SK-N-SH (cell line): ENCODE measurements at regions not wholly inside any gene's neighbourhood (a gene's known extent, or its start where the extent isn't known, plus 50 kb on each side); places are given as distances from the start of the nearest gene placed in this dataset.

Source experiments
- CTCF ChIA-PET: fragments of 300-600, 350-600 bp; formaldehyde crosslinking; extraction: SDS; loops from one replicate; lab custom pipeline; 2021; lab: Yijun Ruan, JAX
- POLR2A ChIA-PET: fragments of 350-600 bp; sonication (Branson Sonifier 250); formaldehyde crosslinking; extraction: SDS; loops from one replicate; lab custom pipeline; 2020; ENCODE audit warnings: antibody characterized with exemption, inconsistent platforms; lab: Yijun Ruan, JAX
- DNase-seq: peaks from one replicate; pipeline ENCODE4 v3.0.0; 2012
- H2AFZ ChIP-seq: fragments of 200-600 bp; sonication (generic); 2 replicates; pipeline ENCODE4 v1.8.1; 2016; ENCODE audit warnings: antibody characterized with exemption, mild to moderate bottlenecking, low read depth
- H3F3A ChIP-seq: fragments of 200-600 bp; sonication (generic); replicated peaks from 2 replicates; pipeline ENCODE3; 2016; ENCODE audit warnings: antibody characterized with exemption, mild to moderate bottlenecking; ENCODE audit not compliant: insufficient read depth
- H3K27ac ChIP-seq, 2 experiments: fragments of 200-500 bp in 1 of 2; fragments of 200-600 bp in 1 of 2; sonication (Bioruptor generic) in 1 of 2; sonication (generic), shearing (Covaris generic) in 1 of 2; 2 replicates each; pipeline versions ENCODE4 v1.5.1 to v1.6.1; 2014 to 2016; ENCODE audit warnings: low read depth in 2 of 2, inconsistent platforms in 1 of 2, low read length in 1 of 2, mild to moderate bottlenecking in 1 of 2, mixed read lengths in 1 of 2
- H3K27me3 ChIP-seq: fragments of 200-600 bp; sonication (generic), shearing (Covaris generic); 2 replicates; pipeline ENCODE4 v1.6.1; 2016; ENCODE audit warnings: mixed run types; ENCODE audit not compliant: insufficient read depth
- H3K36me3 ChIP-seq, 2 experiments: fragments of 200-500 bp in 1 of 2; fragments of 200-600 bp in 1 of 2; sonication (Bioruptor generic) in 1 of 2; sonication (generic) in 1 of 2; replicated peaks in 1 of 2; 2 replicates each; pipeline versions ENCODE3 to v1.5.1; 2014 to 2016; ENCODE audit warnings: low read length in 1 of 2, mild to moderate bottlenecking in 1 of 2; ENCODE audit not compliant: insufficient read depth in 2 of 2, control insufficient read depth in 1 of 2
- H3K4me1 ChIP-seq, 2 experiments: fragments of 200-500 bp in 1 of 2; fragments of 200-600 bp in 1 of 2; sonication (Bioruptor generic) in 1 of 2; sonication (generic), shearing (Covaris generic) in 1 of 2; 2 replicates each; pipeline versions ENCODE4 v1.5.1 to v1.6.1; 2014 to 2016; ENCODE audit warnings: low read depth in 1 of 2, low read length in 1 of 2, mixed run types in 1 of 2; ENCODE audit not compliant: insufficient read depth in 2 of 2, control insufficient read depth in 1 of 2
- H3K4me2 ChIP-seq: fragments of 200-600 bp; sonication (generic), shearing (Covaris generic); 2 replicates; pipeline ENCODE4 v1.6.1; 2017; ENCODE audit warnings: mixed run types
- H3K4me3 ChIP-seq, 2 experiments: fragments of 200-500 bp in 1 of 2; fragments of 200-600 bp in 1 of 2; sonication (Bioruptor generic) in 1 of 2; sonication (generic), shearing (Covaris generic) in 1 of 2; 2 replicates each; pipeline versions ENCODE4 v1.5.1 to v1.8.1; 2014 to 2016; ENCODE audit warnings: low read depth in 2 of 2, inconsistent platforms in 1 of 2, low read length in 1 of 2, mild to moderate bottlenecking in 1 of 2, mixed read lengths in 1 of 2, moderate library complexity in 1 of 2
- H3K79me2 ChIP-seq: fragments of 200-600 bp; sonication (generic); 2 replicates; pipeline ENCODE4 v1.8.1; 2017; ENCODE audit warnings: mild to moderate bottlenecking; ENCODE audit not compliant: insufficient read depth
- H3K9ac ChIP-seq: fragments of 200-600 bp; sonication (generic); 2 replicates; pipeline ENCODE4 v1.6.1; 2017; ENCODE audit warnings: mixed run types
- H3K9me2 ChIP-seq: fragments of 200-600 bp; sonication (generic); 2 replicates; pipeline ENCODE4 v1.6.1; 2017; ENCODE audit warnings: mixed run types
- H3K9me3 ChIP-seq: fragments of 200-600 bp; sonication (generic); 2 replicates; pipeline ENCODE4 v1.6.1; 2017; ENCODE audit warnings: mixed run types, mild to moderate bottlenecking, moderate library complexity
- H4K20me1 ChIP-seq: fragments of 200-600 bp; sonication (generic); 2 replicates; pipeline ENCODE4 v1.6.1; 2017; ENCODE audit warnings: mild to moderate bottlenecking, mixed run types; ENCODE audit not compliant: insufficient read depth
- CTCF ChIP-seq: fragments of 200-600 bp; sonication (generic); IDR thresholded peaks from 2 replicates; pipeline ENCODE4 v1.6.1; 2017; ENCODE audit warnings: antibody characterized with exemption, mild to moderate bottlenecking, moderate library complexity
- ELF1 ChIP-seq: IDR thresholded peaks from 2 replicates; pipeline ENCODE4 v1.4.0; 2012
- EZH2phosphoT487 ChIP-seq: fragments of 200-600 bp; sonication (generic); IDR thresholded peaks from 2 replicates; pipeline ENCODE4 v1.6.1; 2017; ENCODE audit warnings: low read depth, mixed run types, mild to moderate bottlenecking, antibody characterized with exemption, moderate library complexity, borderline replicate concordance
- FOXJ3 ChIP-seq: sonication (generic); formaldehyde crosslinking; IDR thresholded peaks from 2 replicates; pipeline ENCODE4 v1.5.1; 2020; ENCODE audit warnings: mild to moderate bottlenecking, missing genetic modification reagents
- FOXM1 ChIP-seq: IDR thresholded peaks from 2 replicates; pipeline ENCODE4 v1.4.0; 2012; ENCODE audit warnings: low read depth, mild to moderate bottlenecking
- RAD21 ChIP-seq: IDR thresholded peaks from 2 replicates; pipeline ENCODE4 v1.6.1; 2012; ENCODE audit warnings: mild to moderate bottlenecking, low read length
- RFX5 ChIP-seq: IDR thresholded peaks from 2 replicates; pipeline ENCODE4 v1.6.1; 2012; ENCODE audit warnings: mild to moderate bottlenecking, improper control_type of control experiment, low read length
- TAF1 ChIP-seq: IDR thresholded peaks from 2 replicates; pipeline ENCODE4 v1.6.1; 2012; ENCODE audit warnings: low read depth, mild to moderate bottlenecking, low read length, moderate library complexity, borderline replicate concordance
- TCF12 ChIP-seq: IDR thresholded peaks from 2 replicates; pipeline ENCODE4 v1.4.0; 2012
- USF2 ChIP-seq: fragments of 150-350 bp; IDR thresholded peaks from 2 replicates; pipeline ENCODE4 v1.6.1; 2017; ENCODE audit warnings: antibody characterized with exemption, low read length, low read depth, borderline replicate concordance
- YY1 ChIP-seq: IDR thresholded peaks from 2 replicates; pipeline ENCODE4 v1.4.0; 2012; ENCODE audit warnings: low read depth, mild to moderate bottlenecking
- WGBS: methylation state at CpG from one replicate; pipeline ENCODE4 v1.1.6; 2017; ENCODE audit warnings: low lambda C conversion rate; 5-methylcytosine and 5-hydroxymethylcytosine counted together

GRCh38 chr5:158541536-158542297 lies 558.0 kb downstream of the EBF1 start:
- Histone ChIP-seq H3K9me3 (no peaks in the 10 kb centered on the region), H3K27ac (no peak overlapping the region), H3K4me3 (no peak overlapping the region), H3K27me3 (no peaks in the 10 kb centered on the region; the same call in 1 of the 2 replicates), H3K79me2 (no peaks in the 10 kb centered on the region), H3K9ac (no peak overlapping the region), H4K20me1 (no peaks in the 10 kb centered on the region), H3K36me3 (no peaks in the 10 kb centered on the region), H3K9me2 (no peaks in the 10 kb centered on the region), H2AFZ (no peak overlapping the region), H3K4me1 (no peaks in the 10 kb centered on the region), H3K4me2 (no peak overlapping the region), H3F3A (no peaks in the 10 kb centered on the region)
- ChIA-PET CTCF (interaction anchor here (1.8 kb wide), 1 partner anchor 9 kb away, joined by 6 read pairs; no protein-coding TSS in a partner anchor), POLR2A (no interaction called here)
- DNase-seq, result no peak
- WGBS, result 57% methylated on average over 9 of the region's 9 CpGs
- TF ChIP-seq TCF12 (no peak), ELF1 (no peak), EZH2phosphoT487 (no peak), RAD21 (no peak), FOXJ3 (CRISPR knock-in tag) (no peak), YY1 (no peak), RFX5 (no peak)

- H3K9ac ChIP-seq, result no peak overlapping the region
- H3K4me2 ChIP-seq, result no peak overlapping the region
- H3K36me3 ChIP-seq, result no peaks in the 10 kb centered on the region
- WGBS, result 36% methylated on average over 6 of the region's 7 CpGs
- no peak overlapping the region for H3K27ac ChIP-seq
- no peaks in the 10 kb centered on the region for H3F3A ChIP-seq
- DNase-seq, result no peak
- H3K27me3 ChIP-seq, result no peaks in the 10 kb centered on the region; the same call in 1 of the 2 replicates
- H3K4me3 ChIP-seq, result no peak overlapping the region
- H3K9me2 ChIP-seq, result no peaks in the 10 kb centered on the region
- H3K79me2 ChIP-seq, result no peaks in the 10 kb centered on the region
- POLR2A ChIA-PET, result no interaction called here
- H4K20me1 ChIP-seq, result no peaks in the 10 kb centered on the region
- no peak for TF ChIP-seq CTCF
- TF ChIP-seq USF2, result no peak
- TF ChIP-seq RFX5, result no peak
- no peak for TF ChIP-seq FOXM1
- TF ChIP-seq TAF1, result no peak
- TF ChIP-seq FOXJ3 (CRISPR knock-in tag), result no peak
- H2AFZ ChIP-seq, result no peak overlapping the region
- H3K9me3 ChIP-seq, result no peaks in the 10 kb centered on the region
- no peaks in the 10 kb centered on the region for H3K4me1 ChIP-seq
- CTCF ChIA-PET, result no interaction called here
These were observed 561.1 kb downstream of the EBF1 start for GRCh38 chr5:158538506-158539074.
